HG03103 (cell line): ENCODE measurements at regions not wholly inside any gene's neighbourhood (a gene's known extent, or its start where the extent isn't known, plus 50 kb on each side); places are given as distances from the start of the nearest gene placed in this dataset.

Experiments
- ATAC-seq: cut with Tn5 transposase; IDR thresholded peaks from one replicate; pipeline ENCODE4 v1.9.1; 2021; ENCODE audit warnings: low read depth; ENCODE audit not compliant: unreplicated experiment

GRCh38 chr4:44046491-44046890 lies 402.1 kb downstream of the KCTD8 start:
- no peak for ATAC-seq

DNA sequence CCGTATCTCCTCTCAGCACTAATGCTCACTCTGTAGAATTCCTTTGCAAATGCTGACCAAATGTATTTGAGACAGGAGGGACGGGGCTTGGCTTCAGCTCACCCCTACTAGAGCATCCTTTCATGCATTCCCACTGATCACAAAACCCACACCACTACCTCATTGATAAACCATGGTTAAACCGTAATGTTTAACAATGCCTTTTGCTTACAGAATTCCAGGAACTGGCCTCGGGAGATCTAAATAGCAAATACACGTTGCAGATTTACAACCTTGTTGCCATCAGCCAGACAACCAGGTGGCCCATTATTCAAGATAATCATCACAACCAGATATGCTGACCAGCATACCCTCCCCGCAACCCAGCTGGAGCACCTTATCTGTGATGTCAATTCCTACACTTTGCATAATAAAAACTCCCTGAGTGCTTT lies 391.9 kb downstream of the KCTD8 start:
- no peak for ATAC-seq

DNA sequence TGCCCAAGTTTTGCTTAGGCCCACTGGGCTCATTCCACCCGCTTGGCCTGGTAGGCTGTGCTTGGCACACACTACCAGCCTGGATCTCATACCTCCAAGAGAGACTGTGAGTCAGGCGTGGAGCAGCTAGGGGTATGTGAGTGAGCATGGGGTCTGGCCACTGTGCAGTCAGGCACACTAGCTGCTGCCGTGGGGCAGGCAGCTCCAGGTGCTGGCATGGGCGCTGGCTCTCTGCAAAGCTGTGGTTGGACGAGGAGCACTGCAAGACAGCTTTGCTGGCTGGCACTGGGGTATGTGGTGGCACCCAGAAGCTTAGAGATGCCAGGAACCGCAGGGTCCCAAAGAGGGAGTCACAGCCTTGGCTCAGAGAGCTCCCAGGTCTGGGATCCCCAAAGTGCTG lies 377.8 kb downstream of the KCTD8 start:
- no peak for ATAC-seq

DNA sequence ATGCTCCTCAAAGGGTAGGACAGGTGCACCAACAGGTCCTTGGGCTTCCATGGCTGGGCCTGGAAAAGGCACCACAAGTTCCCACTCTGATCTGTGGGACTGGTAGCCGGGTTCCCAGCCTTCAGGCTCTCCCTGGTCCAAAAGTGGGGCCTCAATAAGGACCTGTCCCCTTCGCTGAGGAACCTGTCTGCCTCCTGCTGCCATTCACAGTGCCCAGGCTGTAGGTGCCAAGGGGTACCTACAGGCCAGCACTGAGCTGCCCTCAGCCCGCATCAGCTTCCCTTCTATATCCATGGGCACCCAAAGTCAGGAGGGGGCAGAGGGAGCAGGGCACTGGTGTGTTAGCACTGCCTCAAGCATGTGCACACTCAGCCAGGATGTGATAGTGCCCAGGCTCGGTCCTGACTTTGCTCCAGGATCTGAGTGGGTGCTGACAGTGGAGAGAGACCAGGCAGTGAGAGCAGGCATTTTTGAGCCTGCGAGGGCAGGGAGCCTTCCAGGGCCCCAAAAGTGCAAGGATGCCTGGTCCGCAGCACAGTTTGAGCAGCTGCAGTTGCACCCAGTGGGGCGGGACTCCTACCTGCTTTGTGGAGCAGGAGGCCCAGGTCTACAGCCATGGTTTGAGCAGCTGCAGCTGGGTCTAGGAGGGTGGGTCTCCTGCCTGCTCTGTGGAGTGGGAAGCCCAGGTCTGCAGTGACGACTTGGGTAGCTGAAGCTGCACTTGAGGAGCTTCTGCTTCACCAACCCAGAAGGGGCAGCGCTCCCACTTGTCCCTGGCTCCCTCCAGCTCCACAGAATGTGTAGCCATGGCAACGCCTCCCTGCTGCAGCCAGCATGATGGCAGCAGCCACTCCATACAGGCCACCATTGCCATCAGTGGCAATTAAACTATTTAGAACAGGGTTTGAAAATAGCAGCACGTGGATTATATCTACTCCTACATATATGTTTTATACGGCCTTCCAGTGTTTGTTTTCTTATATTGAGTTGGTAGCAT lies 376.4 kb downstream of the KCTD8 start:
- no peak for ATAC-seq

GRCh38 chr4:44086753-44087152 lies 361.9 kb downstream of the KCTD8 start:
- ATAC-seq: no peak

GRCh38 chr4:44093390-44093789 lies 355.2 kb downstream of the KCTD8 start:
- ATAC-seq: no peak

- no peak for ATAC-seq
Measured at GRCh38 chr4:44098973-44099372, 349.6 kb downstream of the KCTD8 start.

DNA sequence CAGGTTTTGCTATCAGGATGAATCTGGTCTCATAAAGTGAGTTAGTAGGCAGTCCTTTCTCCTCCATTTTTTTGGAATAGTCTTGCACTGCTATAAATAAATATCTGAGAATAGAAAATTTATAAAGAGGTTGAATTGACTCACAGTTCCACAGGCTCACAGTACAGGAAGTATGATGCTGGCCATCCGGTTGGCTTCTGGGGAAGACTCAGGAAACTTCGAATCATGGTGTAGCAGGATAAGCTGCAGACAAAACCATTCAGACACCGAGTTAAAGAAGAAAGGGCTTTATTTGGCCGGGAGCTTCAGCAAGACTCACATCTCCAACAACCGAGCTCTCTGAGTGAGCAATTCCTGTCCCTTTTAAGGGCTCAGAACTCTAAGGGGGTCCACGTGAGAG lies 348.2 kb downstream of the KCTD8 start:
- ATAC-seq: no peak

GRCh38 chr4:44118971-44119680 lies 329.5 kb downstream of the KCTD8 start:
- ATAC-seq: no peak

DNA sequence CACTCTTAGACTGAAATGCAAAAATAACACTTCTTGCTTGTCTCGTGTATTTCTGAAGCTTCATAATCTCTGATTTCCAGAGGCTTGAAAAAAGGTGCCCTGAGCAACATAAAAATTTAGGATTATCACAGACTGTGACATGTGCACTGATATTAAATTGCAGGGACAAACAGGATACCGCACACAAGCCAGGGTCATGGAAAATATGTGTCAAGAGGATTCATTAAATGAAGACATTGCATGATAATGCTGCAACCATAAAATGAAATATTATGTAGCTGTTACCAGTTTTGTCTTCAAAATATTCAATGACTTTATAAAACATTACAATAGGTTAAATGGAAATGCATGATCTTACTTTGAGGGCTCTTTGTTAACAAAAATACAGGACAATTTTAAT lies 328.0 kb downstream of the KCTD8 start:
- no peak for ATAC-seq

GRCh38 chr4:44121210-44121609 lies 327.4 kb downstream of the KCTD8 start:
- no peak for ATAC-seq
